H9 (cell line): ENCODE measurements at regions not wholly inside any gene's neighbourhood (a gene's known extent, or its start where the extent isn't known, plus 50 kb on each side); places are given as distances from the start of the nearest gene placed in this dataset.

Source experiments
- DNase-seq: peaks from one replicate; pipeline ENCODE4 v3.0.0-alpha.2; 2017
- H2AFZ ChIP-seq: one replicate; pipeline ENCODE4 v1.6.1; 2013; ENCODE audit warnings: mild to moderate bottlenecking, low read length, control low read depth, moderate library complexity
- H2AK5ac ChIP-seq: 2 replicates; pipeline ENCODE4 v1.6.1; 2013; ENCODE audit warnings: low read length, control low read depth, mixed read lengths; ENCODE audit not compliant: insufficient read length
- H2BK120ac ChIP-seq: one replicate; pipeline ENCODE4 v1.6.1; 2013; ENCODE audit warnings: low read depth, mild to moderate bottlenecking, low read length, control low read depth, inconsistent platforms; ENCODE audit not compliant: poor library complexity, severe bottlenecking
- H2BK12ac ChIP-seq: 2 replicates; pipeline ENCODE4 v1.6.1; 2013; ENCODE audit warnings: low read length, control low read depth, mixed read lengths, low read depth; ENCODE audit not compliant: insufficient read length
- H2BK15ac ChIP-seq: 2 replicates; pipeline ENCODE4 v1.6.1; 2013; ENCODE audit warnings: low read depth, low read length, control low read depth
- H2BK20ac ChIP-seq: one replicate; pipeline ENCODE4 v1.6.1; 2013; ENCODE audit warnings: low read depth, mild to moderate bottlenecking, low read length, control low read depth, inconsistent platforms; ENCODE audit not compliant: poor library complexity, severe bottlenecking
- H2BK5ac ChIP-seq: 2 replicates; pipeline ENCODE4 v1.6.1; 2013; ENCODE audit warnings: low read length, control low read depth, mixed read lengths; ENCODE audit not compliant: insufficient read length
- H3K14ac ChIP-seq: 2 replicates; pipeline ENCODE4 v1.6.1; 2013; ENCODE audit warnings: low read length, control low read depth; ENCODE audit not compliant: insufficient read depth
- H3K18ac ChIP-seq: 2 replicates; pipeline ENCODE4 v1.6.1; 2013; ENCODE audit warnings: low read depth, mild to moderate bottlenecking, mixed read lengths, low read length, control low read depth; ENCODE audit not compliant: insufficient read length
- H3K23ac ChIP-seq: 2 replicates; pipeline ENCODE4 v1.6.1; 2013; ENCODE audit warnings: low read length, control low read depth, mixed read lengths, low read depth; ENCODE audit not compliant: insufficient read length
- H3K23me2 ChIP-seq: 2 replicates; pipeline ENCODE4 v1.6.1; 2013; ENCODE audit warnings: low read depth, mild to moderate bottlenecking, mixed read lengths, low read length, control low read depth; ENCODE audit not compliant: insufficient read length, poor library complexity, severe bottlenecking
- H3K27ac ChIP-seq: 2 replicates; pipeline ENCODE4 v1.5.1; 2013; ENCODE audit warnings: low read length, control low read depth, mixed read lengths, low read depth; ENCODE audit not compliant: insufficient read length
- H3K27me3 ChIP-seq: 2 replicates; pipeline ENCODE4 v1.6.1; 2013; ENCODE audit warnings: low read length, control low read depth, inconsistent platforms; ENCODE audit not compliant: insufficient read depth
- H3K4ac ChIP-seq: 2 replicates; pipeline ENCODE4 v1.6.1; 2013; ENCODE audit warnings: low read depth, mild to moderate bottlenecking, control low read depth, inconsistent platforms, low read length, moderate library complexity
- H3K4me1 ChIP-seq: 2 replicates; pipeline ENCODE4 v1.6.1; 2013; ENCODE audit warnings: low read length, control low read depth, inconsistent platforms; ENCODE audit not compliant: insufficient read depth
- H3K4me2 ChIP-seq: 2 replicates; pipeline ENCODE4 v1.6.1; 2013; ENCODE audit warnings: low read length, control low read depth, mixed read lengths; ENCODE audit not compliant: insufficient read length, insufficient read depth
- H3K56ac ChIP-seq: 2 replicates; pipeline ENCODE4 v1.6.1; 2013; ENCODE audit warnings: low read depth, mild to moderate bottlenecking, mixed read lengths, low read length, control low read depth; ENCODE audit not compliant: insufficient read length
- H3K79me1 ChIP-seq: 2 replicates; pipeline ENCODE4 v1.6.1; 2013; ENCODE audit warnings: low read depth, mild to moderate bottlenecking, moderate library complexity, low read length, control low read depth, inconsistent platforms; ENCODE audit not compliant: insufficient read depth, poor library complexity, severe bottlenecking
- H3K79me2 ChIP-seq: 2 replicates; pipeline ENCODE4 v1.6.1; 2013; ENCODE audit warnings: low read length, control low read depth, inconsistent platforms; ENCODE audit not compliant: insufficient read depth
- H3K9ac ChIP-seq: 2 replicates; pipeline ENCODE4 v1.6.1; 2013; ENCODE audit warnings: low read length, control low read depth, mixed read lengths; ENCODE audit not compliant: insufficient read length; ENCODE audit errors: extremely low read depth
- H3K9me3 ChIP-seq: one replicate; pipeline ENCODE4 v1.6.1; 2013; ENCODE audit warnings: low read depth, low read length, inconsistent platforms; ENCODE audit not compliant: control insufficient read depth
- H3T11ph ChIP-seq: one replicate; pipeline ENCODE4 v1.6.1; 2013; ENCODE audit warnings: mild to moderate bottlenecking, low read length, control low read depth, inconsistent platforms
- H4K20me1 ChIP-seq: one replicate; pipeline ENCODE4 v1.6.1; 2013; ENCODE audit not compliant: control insufficient read depth, insufficient read length, insufficient read depth
- H4K5ac ChIP-seq: 2 replicates; pipeline ENCODE4 v1.6.1; 2013; ENCODE audit warnings: low read depth, mild to moderate bottlenecking, mixed read lengths, low read length, control low read depth; ENCODE audit not compliant: insufficient read length
- H4K8ac ChIP-seq: replicated peaks from 2 replicates; pipeline ENCODE4 v1.6.1; 2013; ENCODE audit warnings: low read length, control low read depth, mixed read lengths, low read depth; ENCODE audit not compliant: insufficient read length
- H4K91ac ChIP-seq: 2 replicates; pipeline ENCODE4 v1.6.1; 2013; ENCODE audit warnings: low read depth, mild to moderate bottlenecking, moderate library complexity, mixed read lengths, low read length, control low read depth; ENCODE audit not compliant: insufficient read length
- H3K27ac Mint-ChIP-seq, 3 experiments: 2 replicates in 2 of 3; 3 replicates in 1 of 3; pipeline ENCODE4 v1.8.0; 2020 to 2021; ENCODE audit warnings: mixed read lengths in 3 of 3, mild to moderate bottlenecking in 1 of 3, moderate library complexity in 1 of 3
- H3K27me3 Mint-ChIP-seq: 2 replicates; pipeline ENCODE4 v1.8.0; 2021; ENCODE audit warnings: low read depth, mild to moderate bottlenecking, moderate library complexity, mixed read lengths
- H3K36me3 Mint-ChIP-seq, 3 experiments: 2 replicates in 2 of 3; 3 replicates in 1 of 3; pipeline ENCODE4 v1.8.0; 2020 to 2021; ENCODE audit warnings: low read depth in 3 of 3, mixed read lengths in 3 of 3; ENCODE audit not compliant: insufficient read depth in 1 of 3
- H3K4me1 Mint-ChIP-seq, 2 experiments: 2 replicates each; pipeline ENCODE4 v1.8.0; 2020; ENCODE audit warnings: mixed read lengths in 2 of 2
- H3K4me3 Mint-ChIP-seq, 2 experiments: 2 replicates in 1 of 2; 3 replicates in 1 of 2; pipeline ENCODE4 v1.8.0; 2020 to 2021; ENCODE audit warnings: mild to moderate bottlenecking in 2 of 2, mixed read lengths in 2 of 2, moderate library complexity in 1 of 2
- H3K9me3 Mint-ChIP-seq, 2 experiments: 2 replicates in 1 of 2; 3 replicates in 1 of 2; pipeline ENCODE4 v1.8.0; 2020; ENCODE audit warnings: mild to moderate bottlenecking in 2 of 2, mixed read lengths in 2 of 2, moderate library complexity in 1 of 2
- WGBS: extraction: QIAGEN DNeasy Blood & Tissue Kit; methylation state at CpG from one replicate; pipeline ENCODE4 v1.1.7; 2013; ENCODE audit warnings: missing lambda C conversion rate, low lambda C conversion rate, mixed read lengths; ENCODE audit not compliant: insufficient read length; ENCODE audit errors: extremely low coverage; 5-methylcytosine and 5-hydroxymethylcytosine counted together
- TF ChIP-seq, protein P1 (sequence below): fragments of 200-600 bp; sonication (generic); conservative IDR thresholded peaks from 3 replicates; pipeline ENCODE4 v1.8.0; 2021; ENCODE audit warnings: antibody characterized with exemption, mild to moderate bottlenecking

- H4K8ac ChIP-seq, result no peak overlapping the region
- H3K9me3 ChIP-seq, result no peaks in the 10 kb centered on the region
- H3K79me2 ChIP-seq, result no peaks in the 10 kb centered on the region
- no peak overlapping the region for H2BK5ac ChIP-seq
- H3K4me2 ChIP-seq, result no peak overlapping the region
- H4K5ac ChIP-seq, result no peak overlapping the region
- Mint-ChIP-seq H3K4me3 (no peak overlapping the region), H3K4me1 (no peaks in the 10 kb centered on the region), H3K9me3 (no peaks in the 10 kb centered on the region), H3K36me3 (no peaks in the 10 kb centered on the region), H3K27ac (no peak overlapping the region), H3K27me3 (peaks cover 3% of the 10 kb centered on the region)
- H3K4me1 ChIP-seq, result no peaks in the 10 kb centered on the region
- no peak overlapping the region for H2AK5ac ChIP-seq
- no peak overlapping the region for H2BK15ac ChIP-seq
- H3K23me2 ChIP-seq, result no peaks in the 10 kb centered on the region
- TF ChIP-seq, protein P1, sequence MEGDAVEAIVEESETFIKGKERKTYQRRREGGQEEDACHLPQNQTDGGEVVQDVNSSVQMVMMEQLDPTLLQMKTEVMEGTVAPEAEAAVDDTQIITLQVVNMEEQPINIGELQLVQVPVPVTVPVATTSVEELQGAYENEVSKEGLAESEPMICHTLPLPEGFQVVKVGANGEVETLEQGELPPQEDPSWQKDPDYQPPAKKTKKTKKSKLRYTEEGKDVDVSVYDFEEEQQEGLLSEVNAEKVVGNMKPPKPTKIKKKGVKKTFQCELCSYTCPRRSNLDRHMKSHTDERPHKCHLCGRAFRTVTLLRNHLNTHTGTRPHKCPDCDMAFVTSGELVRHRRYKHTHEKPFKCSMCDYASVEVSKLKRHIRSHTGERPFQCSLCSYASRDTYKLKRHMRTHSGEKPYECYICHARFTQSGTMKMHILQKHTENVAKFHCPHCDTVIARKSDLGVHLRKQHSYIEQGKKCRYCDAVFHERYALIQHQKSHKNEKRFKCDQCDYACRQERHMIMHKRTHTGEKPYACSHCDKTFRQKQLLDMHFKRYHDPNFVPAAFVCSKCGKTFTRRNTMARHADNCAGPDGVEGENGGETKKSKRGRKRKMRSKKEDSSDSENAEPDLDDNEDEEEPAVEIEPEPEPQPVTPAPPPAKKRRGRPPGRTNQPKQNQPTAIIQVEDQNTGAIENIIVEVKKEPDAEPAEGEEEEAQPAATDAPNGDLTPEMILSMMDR, result no peak
- H2BK12ac ChIP-seq, result no peak overlapping the region
- H3T11ph ChIP-seq, result no peak overlapping the region
- H2BK120ac ChIP-seq, result no peak overlapping the region
- H3K27ac ChIP-seq, result no peak overlapping the region
- H3K23ac ChIP-seq, result no peak overlapping the region
- H2BK20ac ChIP-seq, result no peak overlapping the region
- no peaks in the 10 kb centered on the region for H3K27me3 ChIP-seq
- no peak overlapping the region for H4K91ac ChIP-seq
- H3K56ac ChIP-seq, result no peak overlapping the region
- no peak for DNase-seq
- no peaks in the 10 kb centered on the region for H4K20me1 ChIP-seq
- no peak overlapping the region for H3K18ac ChIP-seq
- no peak overlapping the region for H2AFZ ChIP-seq
- no peak overlapping the region for H3K9ac ChIP-seq
- WGBS, result no CpG with 5 or more reads among the region's 3 CpGs
- no peak overlapping the region for H3K14ac ChIP-seq
- H3K79me1 ChIP-seq, result no peaks in the 10 kb centered on the region
- no peak overlapping the region for H3K4ac ChIP-seq
These were observed 72.8 kb upstream of the CDYL start for GRCh38 chr6:4703382-4703781.
